HepG2 (cell line): ENCODE measurements at regions not wholly inside any gene's neighbourhood (a gene's known extent, or its start where the extent isn't known, plus 50 kb on each side); places are given as distances from the start of the nearest gene placed in this dataset.

Source experiments
- ATAC-seq: fragments of 200-7000 bp; cut with Tn5 transposase; 3 replicates; pipeline ENCODE4 v1.9.1; 2020; ENCODE audit warnings: mild to moderate bottlenecking, moderate library complexity
- BruUV-seq: library from RNA; stranded (reverse); fragments of 400-500 nt; replicated peaks from 2 replicates; lab custom pipeline; 2021; lab: Mats Ljungman, UMichigan
- CTCF ChIA-PET: fragments of 300-600 bp; formaldehyde crosslinking; extraction: SDS; loops from one replicate; lab custom pipeline; 2021; ENCODE audit warnings: low total read pairs, inconsistent platforms, low intra/inter-chr PET ratio; lab: Yijun Ruan, JAX
- POLR2A ChIA-PET: fragments of 350-600 bp; sonication (Branson Sonifier 250); formaldehyde crosslinking; loops from one replicate; lab custom pipeline; 2020; ENCODE audit warnings: antibody characterized with exemption, inconsistent platforms; lab: Yijun Ruan, JAX
- DNase-seq: peaks from one replicate; pipeline ENCODE4 v3.0.0-alpha.2; 2015; ENCODE audit warnings: low spot score
- FAIRE-seq: peaks from 3 replicates; lab custom pipeline; 2011; peaks lifted over from hg19 to GRCh38; lab: Jason Lieb, UNC
- H2AFZ ChIP-seq: one replicate; pipeline ENCODE4 v1.6.1; 2011; ENCODE audit warnings: low read length, inconsistent platforms
- H3K27ac ChIP-seq: fragments of 300-600 bp; 3 replicates; pipeline ENCODE4 v1.8.0; 2011; ENCODE audit warnings: mixed run types, mild to moderate bottlenecking, mixed read lengths, low read length, inconsistent platforms; ENCODE audit not compliant: insufficient read depth; ENCODE audit errors: extremely low read length
- H3K27me3 ChIP-seq, 2 experiments: fragments of 200-600 bp in 1 of 2; 2 replicates in 1 of 2; 3 replicates in 1 of 2; pipeline versions ENCODE4 v1.6.0 to v1.8.0; 2011; ENCODE audit warnings: low read length in 2 of 2, mild to moderate bottlenecking in 2 of 2, moderate library complexity in 2 of 2, inconsistent platforms in 1 of 2; ENCODE audit not compliant: insufficient read depth in 2 of 2, control insufficient read depth in 1 of 2
- H3K36me3 ChIP-seq, 2 experiments: fragments of 200-600 bp in 1 of 2; replicated peaks in 1 of 2; 2 replicates in 1 of 2; 3 replicates in 1 of 2; pipeline versions ENCODE4 v1.5.1 to v1.8.0; 2011; ENCODE audit warnings: low read length in 2 of 2, inconsistent platforms in 1 of 2; ENCODE audit not compliant: insufficient read depth in 2 of 2, control insufficient read depth in 1 of 2
- H3K4me1 ChIP-seq: 2 replicates; pipeline ENCODE4 v1.5.1; 2012; ENCODE audit warnings: low read length, inconsistent platforms; ENCODE audit not compliant: insufficient read depth
- H3K4me2 ChIP-seq: 2 replicates; pipeline ENCODE4 v1.6.0; 2011; ENCODE audit warnings: low read depth, low read length, inconsistent platforms
- H3K4me3 ChIP-seq, 3 experiments: fragments of 200-600 bp in 1 of 3; sonication (generic), shearing (Covaris generic) in 1 of 3; replicated peaks in 1 of 3; 2 replicates each; pipeline ENCODE4 v1.5.1; 2011 to 2016; ENCODE audit warnings: low read length in 3 of 3, inconsistent platforms in 2 of 3, low read depth in 2 of 3, mild to moderate bottlenecking in 2 of 3, control low read depth in 1 of 3, mixed read lengths in 1 of 3; ENCODE audit not compliant: insufficient read depth in 1 of 3
- H3K79me2 ChIP-seq: one replicate; pipeline ENCODE4 v1.6.1; 2011; ENCODE audit warnings: low read length, inconsistent platforms; ENCODE audit not compliant: insufficient read depth
- H3K9ac ChIP-seq: 2 replicates; pipeline ENCODE4 v1.6.0; 2011; ENCODE audit warnings: mild to moderate bottlenecking, low read depth, low read length, inconsistent platforms; ENCODE audit not compliant: insufficient read depth
- H3K9me3 ChIP-seq: 2 replicates; pipeline ENCODE4 v1.5.1; 2012; ENCODE audit warnings: mild to moderate bottlenecking, low read length
- H4K20me1 ChIP-seq: 2 replicates; pipeline ENCODE4 v1.6.0; 2011; ENCODE audit warnings: inconsistent platforms, mild to moderate bottlenecking, low read length, moderate library complexity; ENCODE audit not compliant: insufficient read depth
- ONECUT2 ChIP-seq: sonication (generic); formaldehyde crosslinking; IDR thresholded peaks from 2 replicates; pipeline ENCODE4 v1.4.0; 2020; ENCODE audit warnings: missing genetic modification reagents
- PHF8 ChIP-seq: sonication (generic); formaldehyde crosslinking; IDR thresholded peaks from 2 replicates; pipeline ENCODE4 v1.5.0; 2020; ENCODE audit warnings: missing genetic modification reagents
- RXRB ChIP-seq: IDR thresholded peaks from 2 replicates; pipeline ENCODE4 v1.6.1; 2016; ENCODE audit warnings: borderline replicate concordance, missing genetic modification reagents, missing compliant biosample characterization
- TBX2 ChIP-seq: sonication (generic); formaldehyde crosslinking; IDR thresholded peaks from 2 replicates; pipeline ENCODE4 v1.5.0; 2020; ENCODE audit warnings: missing genetic modification reagents, mild to moderate bottlenecking, borderline replicate concordance
- TCF7L2 ChIP-seq: IDR thresholded peaks from 2 replicates; pipeline ENCODE4 v1.6.1; 2011; ENCODE audit warnings: mild to moderate bottlenecking, low read depth, low read length, moderate library complexity
- U2AF2 ChIP-seq: fragments of 200-400 bp; formaldehyde crosslinking; IDR thresholded peaks from 2 replicates; pipeline ENCODE4 v1.6.1; 2017; ENCODE audit warnings: low read depth, mild to moderate bottlenecking, low read length
- YEATS4 ChIP-seq: sonication (generic); formaldehyde crosslinking; IDR thresholded peaks from 2 replicates; pipeline ENCODE4 v1.4.0; 2020; ENCODE audit warnings: missing genetic modification reagents, borderline replicate concordance
- ZBTB38 ChIP-seq: sonication (generic); formaldehyde crosslinking; IDR thresholded peaks from 2 replicates; pipeline ENCODE4 v1.5.1; 2020; ENCODE audit warnings: mild to moderate bottlenecking, missing genetic modification reagents
- ZFP41 ChIP-seq: sonication (generic); formaldehyde crosslinking; IDR thresholded peaks from 2 replicates; pipeline ENCODE4 v1.4.0; 2020; ENCODE audit warnings: mild to moderate bottlenecking, missing genetic modification reagents, borderline replicate concordance
- ZNF20 ChIP-seq: sonication (generic); formaldehyde crosslinking; IDR thresholded peaks from 2 replicates; pipeline ENCODE4 v1.4.0; 2020; ENCODE audit warnings: mild to moderate bottlenecking, moderate library complexity, missing genetic modification reagents
- ZNF441 ChIP-seq: sonication (generic); formaldehyde crosslinking; IDR thresholded peaks from 2 replicates; pipeline ENCODE4 v1.7.0; 2021; ENCODE audit warnings: missing genetic modification reagents, borderline replicate concordance
- ZNF496 ChIP-seq: sonication (generic); formaldehyde crosslinking; IDR thresholded peaks from 2 replicates; pipeline ENCODE4 v1.8.1; 2023; ENCODE audit warnings: mild to moderate bottlenecking, moderate library complexity, missing genetic modification reagents; ENCODE audit not compliant: insufficient replicate concordance
- ZNF737 ChIP-seq: sonication (generic); formaldehyde crosslinking; IDR thresholded peaks from 2 replicates; pipeline ENCODE4 v1.5.0; 2020; ENCODE audit warnings: missing genetic modification reagents, mild to moderate bottlenecking, borderline replicate concordance
- WGBS: methylation state at CpG from one replicate; pipeline ENCODE4 v1.1.6; 2017; ENCODE audit warnings: low lambda C conversion rate; 5-methylcytosine and 5-hydroxymethylcytosine counted together
- in situ Hi-C: cut with HindIII; loops from 2 replicates; pipeline ENCODE4 v1.10.0; 2017; ENCODE audit warnings: low pct_unique_long_range_greater_than_20kb; ENCODE audit not compliant: extremely low pct_ligation_motif_present
- intact Hi-C: fragments of 100-400 bp; cut with micrococcal nuclease; formaldehyde crosslinking; loops from one replicate; pipeline ENCODE4 v1.10.0; 2022; ENCODE audit not compliant: unreplicated experiment
- TF ChIP-seq, protein P1 (sequence below): sonication (generic); formaldehyde crosslinking; IDR thresholded peaks from 2 replicates; pipeline ENCODE4 v1.4.0; 2020; ENCODE audit warnings: mild to moderate bottlenecking, low read depth, missing genetic modification reagents

DNA sequence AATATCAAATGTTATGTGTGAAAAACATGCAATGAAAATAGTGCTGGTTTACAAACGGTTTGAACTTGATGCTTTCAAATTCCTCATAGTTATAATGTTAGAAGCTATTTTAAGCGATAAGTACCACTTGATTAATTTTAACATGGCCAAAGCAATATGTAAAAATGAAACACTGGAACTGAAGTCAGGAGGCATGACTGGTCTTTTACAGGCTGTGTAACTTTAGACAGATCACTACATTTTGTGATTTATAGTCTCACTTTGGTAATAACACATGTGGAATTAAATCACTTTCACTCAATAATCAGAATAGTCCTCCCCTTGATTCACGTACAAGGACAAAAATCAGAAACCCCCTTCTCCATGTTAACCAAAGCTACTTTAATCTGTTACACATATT, 482.7 kb upstream of the NECTIN3 start:
- 20% methylated on average over 3 of the region's 3 CpGs for WGBS

GRCh38 chr3:110589341-110589740, 482.3 kb upstream of the NECTIN3 start:
- H3K4me1 ChIP-seq: no peaks in the 10 kb centered on the region
- in situ Hi-C loops: no loop called here
- POLR2A ChIA-PET: no interaction called here
- no peaks in the 10 kb centered on the region for H3K79me2 ChIP-seq
- no peaks in the 10 kb centered on the region for H3K27me3 ChIP-seq
- no peak overlapping the region for H3K27ac ChIP-seq
- H2AFZ ChIP-seq: no peak overlapping the region
- H4K20me1 ChIP-seq: no peaks in the 10 kb centered on the region
- TF ChIP-seq ZNF20: no peak
- TF ChIP-seq ZFP41 (CRISPR knock-in tag): no peak
- no peak for TF ChIP-seq TCF7L2
- TF ChIP-seq ZNF441: no peak
- TF ChIP-seq ONECUT2 (CRISPR knock-in tag): no peak
- no peak for TF ChIP-seq RXRB (CRISPR knock-in tag)
- TF ChIP-seq, all 625 proteins: peak for 0
- no peaks in the 10 kb centered on the region for H3K36me3 ChIP-seq
- DNase-seq: no peak
- H3K4me2 ChIP-seq: no peak overlapping the region
- H3K9ac ChIP-seq: no peak overlapping the region
- no peak for ATAC-seq
- H3K4me3 ChIP-seq: no peak overlapping the region
- FAIRE-seq: no peak
- intact Hi-C loops: no loop called here
- CTCF ChIA-PET: no interaction called here
- no peaks in the 10 kb centered on the region for H3K9me3 ChIP-seq
- BruUV-seq: no TSS peak

More for the DNA sequence above, 482.7 kb upstream of the NECTIN3 start:
- ATAC-seq (no peak), DNase-seq (no peak), FAIRE-seq (no peak)
- no peak overlapping the region for H3K4me2 ChIP-seq
- H3K27ac ChIP-seq: no peak overlapping the region
- CTCF ChIA-PET: no interaction called here
- H3K27me3 ChIP-seq: no peaks in the 10 kb centered on the region
- POLR2A ChIA-PET: no interaction called here
- H3K4me3 ChIP-seq: no peak overlapping the region
- BruUV-seq: no TSS peak
- TF ChIP-seq PHF8 (CRISPR knock-in tag) (no peak), U2AF2 (no peak), ZNF737 (CRISPR knock-in tag) (no peak), TBX2 (CRISPR knock-in tag) (no peak), YEATS4 (CRISPR knock-in tag) (no peak), ZNF496 (CRISPR knock-in tag) (no peak), ZBTB38 (CRISPR knock-in tag) (no peak)
- TF ChIP-seq, protein P1, sequence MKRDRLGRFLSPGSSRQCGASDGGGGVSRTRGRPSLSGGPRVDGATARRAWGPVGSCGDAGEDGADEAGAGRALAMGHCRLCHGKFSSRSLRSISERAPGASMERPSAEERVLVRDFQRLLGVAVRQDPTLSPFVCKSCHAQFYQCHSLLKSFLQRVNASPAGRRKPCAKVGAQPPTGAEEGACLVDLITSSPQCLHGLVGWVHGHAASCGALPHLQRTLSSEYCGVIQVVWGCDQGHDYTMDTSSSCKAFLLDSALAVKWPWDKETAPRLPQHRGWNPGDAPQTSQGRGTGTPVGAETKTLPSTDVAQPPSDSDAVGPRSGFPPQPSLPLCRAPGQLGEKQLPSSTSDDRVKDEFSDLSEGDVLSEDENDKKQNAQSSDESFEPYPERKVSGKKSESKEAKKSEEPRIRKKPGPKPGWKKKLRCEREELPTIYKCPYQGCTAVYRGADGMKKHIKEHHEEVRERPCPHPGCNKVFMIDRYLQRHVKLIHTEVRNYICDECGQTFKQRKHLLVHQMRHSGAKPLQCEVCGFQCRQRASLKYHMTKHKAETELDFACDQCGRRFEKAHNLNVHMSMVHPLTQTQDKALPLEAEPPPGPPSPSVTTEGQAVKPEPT (CRISPR knock-in tag): no peak
- H3K36me3 ChIP-seq: no peaks in the 10 kb centered on the region
- no peaks in the 10 kb centered on the region for H4K20me1 ChIP-seq
- intact Hi-C loops (no loop called here), in situ Hi-C loops (no loop called here)
- H3K79me2 ChIP-seq: no peaks in the 10 kb centered on the region
- no peaks in the 10 kb centered on the region for H3K9me3 ChIP-seq
- no peaks in the 10 kb centered on the region for H3K4me1 ChIP-seq
- H2AFZ ChIP-seq: no peak overlapping the region
- H3K9ac ChIP-seq: no peak overlapping the region
